ENCODE measurements at regions not wholly inside any gene's neighbourhood (a gene's known extent, or its start where the extent isn't known, plus 50 kb on each side); places are given as distances from the start of the nearest gene placed in this dataset.

DNA sequence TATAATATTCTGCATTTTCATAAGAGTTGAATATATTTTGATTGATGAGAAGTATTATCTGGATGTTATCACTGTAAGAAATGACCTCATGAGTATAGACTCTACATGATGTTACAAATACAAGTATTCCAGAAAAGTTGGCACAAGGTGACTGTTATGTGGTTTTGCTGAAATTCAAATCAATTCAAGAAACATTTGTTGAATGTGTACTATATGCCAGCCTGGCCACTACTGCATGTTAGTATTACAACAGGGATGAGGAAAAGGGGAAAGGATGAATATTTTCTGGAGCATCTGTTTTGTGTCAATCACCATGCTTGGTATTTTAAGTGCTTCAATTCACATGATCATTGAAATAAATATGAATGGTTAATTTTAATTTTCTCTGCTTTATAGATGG, 250.9 kb upstream of the PBX1 start:
- DNase-seq (ENCODE audit: low read depth), result peak; percentile 21

GRCh38 chr1:164310166-164310565, 248.8 kb upstream of the PBX1 start:
- peak; percentile 9 for DNase-seq (ENCODE audit: low read depth)

- peak; percentile 11 for DNase-seq (ENCODE audit: low read depth)
These were observed 247.6 kb upstream of the PBX1 start for GRCh38 chr1:164311377-164311776.

DNA sequence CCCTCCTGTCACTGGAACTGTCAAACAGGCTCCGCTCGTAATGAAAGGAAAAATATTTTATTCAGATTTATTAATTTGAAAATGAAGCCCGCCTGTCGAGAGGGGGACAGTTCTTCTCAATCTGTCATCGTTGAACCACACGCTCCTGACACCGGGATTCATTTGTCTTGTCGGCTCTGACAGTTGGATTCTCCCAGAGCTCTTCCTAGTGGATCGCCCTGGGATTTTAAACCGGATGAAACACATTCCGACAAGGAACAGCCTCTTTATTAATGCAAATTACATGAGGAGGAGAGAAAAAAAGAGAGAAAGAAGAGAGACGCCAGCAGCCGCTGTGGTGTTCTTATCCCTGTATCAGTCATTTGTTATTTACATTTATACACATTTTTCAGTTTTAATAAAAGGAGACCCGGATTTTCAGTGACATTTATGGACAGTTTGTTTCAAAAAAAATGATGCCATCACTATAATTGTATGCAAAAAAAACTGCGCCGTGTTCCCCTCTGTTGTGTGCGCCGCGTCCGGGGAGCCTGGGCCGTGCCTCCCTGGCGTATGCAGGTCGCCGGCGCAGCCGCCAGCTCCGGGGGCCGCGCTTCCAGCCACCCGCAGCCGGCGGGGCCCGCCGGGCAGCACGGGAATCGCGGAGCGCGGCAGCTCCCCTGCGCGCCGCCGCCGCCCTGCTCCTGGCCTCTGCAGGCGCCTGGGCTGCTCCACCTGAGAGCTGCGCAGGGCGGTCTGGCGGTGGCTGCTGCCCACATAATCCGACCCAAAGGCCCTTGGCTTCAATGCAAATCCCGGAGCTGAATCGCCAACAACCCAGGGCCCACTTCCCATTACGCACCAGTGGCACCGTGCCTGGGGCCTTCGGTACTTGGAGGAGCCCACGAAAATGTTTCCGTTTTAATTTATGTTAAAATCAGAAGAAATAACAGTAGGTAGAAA, 237.9 kb upstream of the PBX1 start:
- peak; percentile 41 for DNase-seq (ENCODE audit: low read depth)

- no peak for DNase-seq (ENCODE audit: low read depth)
These were observed 233.2 kb upstream of the PBX1 start for GRCh38 chr1:164325786-164326185.

- no peak for DNase-seq (ENCODE audit: low read depth)
These were observed 225.6 kb upstream of the PBX1 start for GRCh38 chr1:164333387-164333786.

DNA sequence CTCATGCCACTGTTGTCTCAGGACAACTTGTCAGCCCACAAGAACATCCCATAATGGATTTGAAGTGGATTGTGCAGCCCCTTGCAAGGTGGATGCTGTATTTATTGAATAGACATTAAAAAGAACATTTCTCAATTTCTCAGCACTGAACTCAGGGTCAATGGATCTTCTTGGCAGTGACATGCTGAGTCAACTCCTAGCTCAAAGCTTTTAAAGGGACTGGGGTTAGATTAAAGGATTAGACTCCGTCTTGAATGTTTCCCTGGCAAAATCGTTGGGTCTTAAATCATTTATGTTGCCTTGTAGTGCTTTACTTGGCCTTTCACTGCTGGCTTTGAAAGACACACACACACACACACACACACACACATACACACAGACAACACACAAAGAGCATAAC, 221.6 kb upstream of the PBX1 start:
- DNase-seq (ENCODE audit: low read depth), result no peak

DNA sequence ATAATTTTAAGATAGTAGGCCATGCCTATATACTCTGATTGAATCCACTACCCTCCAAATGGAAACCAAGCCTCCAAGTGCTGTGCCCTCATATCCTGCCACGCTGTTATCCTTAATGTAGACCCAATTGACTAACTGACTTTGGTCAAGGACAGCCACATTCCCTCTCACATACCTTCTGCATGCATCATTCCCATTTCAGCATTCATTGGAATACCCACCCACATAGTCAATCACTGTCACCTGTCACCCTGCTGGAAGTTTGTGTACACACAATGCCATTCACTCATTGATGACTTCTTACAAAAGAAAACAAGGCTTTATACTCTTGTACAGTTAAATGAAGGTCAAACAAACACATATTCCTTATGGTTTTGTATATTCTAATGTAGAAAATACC, 221.1 kb upstream of the PBX1 start:
- DNase-seq (ENCODE audit: low read depth), result no peak

- no peak for DNase-seq (ENCODE audit: low read depth)
These were observed 215.8 kb upstream of the PBX1 start for GRCh38 chr1:164343189-164343588.

- DNase-seq (ENCODE audit: low read depth), result no peak
These were observed 211.0 kb upstream of the PBX1 start for GRCh38 chr1:164347980-164348379.

- no peak for DNase-seq (ENCODE audit: low read depth)
These were observed 202.5 kb upstream of the PBX1 start for GRCh38 chr1:164356511-164356910.

GRCh38 chr1:164360265-164360664, 198.7 kb upstream of the PBX1 start:
- DNase-seq (ENCODE audit: low read depth), result no peak

GRCh38 chr1:164361927-164362326, 197.1 kb upstream of the PBX1 start:
- no peak for DNase-seq (ENCODE audit: low read depth)

- no peak for DNase-seq (ENCODE audit: low read depth)
These were observed 195.0 kb upstream of the PBX1 start for GRCh38 chr1:164363980-164364379.

DNA sequence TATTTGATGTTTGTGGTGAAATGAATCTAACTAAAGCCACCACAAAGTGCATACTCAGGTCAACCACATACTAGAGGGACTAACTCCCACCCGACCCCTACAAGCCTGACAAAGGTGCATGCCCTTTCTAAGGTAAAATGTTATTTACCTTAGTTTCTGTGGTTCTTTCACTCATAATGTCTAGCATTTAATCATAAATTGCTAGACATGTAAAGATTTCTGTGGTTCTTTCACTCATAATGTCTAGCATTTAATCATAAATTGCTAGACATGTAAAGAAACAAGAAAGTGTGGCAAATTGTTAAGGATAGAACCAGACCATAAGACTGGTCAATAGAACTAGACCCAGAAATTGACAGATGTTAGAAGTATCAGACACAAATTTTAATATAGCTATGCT, 193.0 kb upstream of the PBX1 start:
- no peak for DNase-seq (ENCODE audit: low read depth)

- DNase-seq (ENCODE audit: low read depth), result no peak
These were observed 189.2 kb upstream of the PBX1 start for GRCh38 chr1:164369698-164370365.

DNA sequence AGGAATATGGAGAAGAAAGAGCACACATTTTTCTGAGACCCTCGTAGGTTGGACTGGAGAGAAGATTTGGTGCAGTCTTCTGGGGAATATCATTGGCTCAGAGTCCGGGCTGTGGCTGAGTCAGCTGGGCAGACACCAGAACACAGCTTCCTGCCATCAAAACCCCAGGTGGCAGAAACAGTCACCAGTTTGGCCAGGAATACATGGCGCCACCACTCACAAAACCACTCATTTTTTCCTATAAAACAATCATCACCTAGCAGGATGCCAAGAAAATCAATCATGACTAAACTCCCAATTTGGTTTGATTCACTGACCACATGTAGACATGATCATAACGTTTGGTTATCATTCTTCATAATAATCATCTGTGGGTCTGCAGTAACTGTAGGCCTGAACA, 178.1 kb upstream of the PBX1 start:
- no peak for DNase-seq (ENCODE audit: low read depth)

DNA sequence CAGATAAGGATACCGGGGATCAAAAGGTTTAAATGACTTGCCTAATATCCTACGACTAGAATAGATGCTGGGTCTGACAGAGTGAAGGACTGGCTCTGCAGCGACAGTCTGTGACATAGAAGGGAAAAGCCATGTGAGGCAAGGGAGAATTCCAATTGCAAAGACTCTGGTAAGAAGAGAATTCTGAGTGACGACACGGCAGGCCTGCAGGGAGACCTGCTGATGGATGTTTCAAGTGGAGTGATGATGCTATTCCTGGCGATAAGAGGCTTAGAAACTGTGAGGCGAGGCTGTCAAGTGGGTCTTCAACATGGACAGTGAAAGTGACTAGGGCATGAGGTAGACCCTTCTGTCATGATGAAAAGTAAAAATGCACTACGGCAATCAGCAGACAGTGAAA, 176.6 kb upstream of the PBX1 start:
- no peak for DNase-seq (ENCODE audit: low read depth)

DNA sequence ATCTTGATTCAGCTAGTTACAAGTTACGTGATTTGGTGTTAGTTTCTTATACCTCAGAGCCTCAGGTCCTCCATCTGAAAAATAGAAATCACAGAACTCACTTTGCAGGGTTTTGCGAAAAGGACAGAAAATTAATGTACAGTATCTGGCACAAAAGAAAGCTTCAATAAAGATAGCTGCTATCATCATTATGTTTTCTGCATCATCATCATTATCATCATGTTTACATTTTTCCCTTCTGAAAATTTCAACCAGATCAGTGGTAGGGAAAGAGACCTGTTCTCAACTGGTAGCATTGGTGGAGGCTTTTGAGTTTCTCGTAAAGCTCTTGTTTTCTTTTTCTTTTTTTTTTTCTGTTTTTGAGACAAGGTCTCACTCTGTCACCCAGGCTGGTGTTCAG, 174.7 kb upstream of the PBX1 start:
- DNase-seq (ENCODE audit: low read depth), result no peak

GRCh38 chr1:164417016-164417704, 141.8 kb upstream of the PBX1 start:
- DNase-seq (ENCODE audit: low read depth), result no peak

- DNase-seq (ENCODE audit: low read depth), result no peak
These were observed 135.8 kb upstream of the PBX1 start for GRCh38 chr1:164423136-164423535.

DNA sequence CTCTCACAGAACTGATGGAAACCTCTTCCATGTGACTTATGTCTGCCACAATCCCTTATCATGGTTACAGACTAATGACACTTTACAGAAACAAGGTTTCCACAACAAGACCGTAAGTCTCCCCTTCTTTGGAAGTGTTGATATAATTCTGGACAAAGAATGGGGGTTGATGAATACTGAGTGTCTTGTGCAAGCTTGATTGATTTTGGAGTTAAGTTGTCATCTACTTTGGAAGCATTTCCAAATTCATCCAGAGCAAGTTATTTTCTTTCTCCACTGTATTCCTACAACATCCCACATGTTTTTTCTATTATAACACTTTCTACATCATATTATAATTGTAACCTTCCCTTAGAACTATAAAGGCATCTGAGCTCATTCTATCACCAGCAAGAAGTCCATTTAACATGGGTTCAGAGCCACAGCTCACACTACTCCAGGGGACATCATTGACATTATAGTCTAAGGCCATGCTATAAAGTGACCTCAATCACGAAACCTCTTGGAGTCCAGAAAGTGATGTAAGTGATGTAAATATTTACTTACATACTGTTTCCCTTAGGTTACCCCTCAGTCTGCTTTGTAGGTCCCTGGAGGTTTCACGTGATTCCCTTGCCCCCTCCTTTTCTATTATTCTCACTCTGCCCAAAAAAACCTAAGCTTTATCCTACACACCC, 125.7 kb upstream of the PBX1 start:
- no peak for DNase-seq (ENCODE audit: low read depth)
